Right lobe of liver (tissue), 4 donors: ENCODE measurements at regions not wholly inside any gene's neighbourhood (a gene's known extent, or its start where the extent isn't known, plus 50 kb on each side); places are given as distances from the start of the nearest gene placed in this dataset.
"Not testable (repeated sequence)": the region's sequence is repeated elsewhere in the genome, so short reads cannot be mapped to it uniquely, and the experiment has no call there.

Experiments
- CTCF ChIP-seq, 4 donors: fragments of 200-600 bp in 3 of 4; fragments of 450-650 bp in 1 of 4; IDR thresholded peaks; one replicate each; pipeline versions ENCODE4 v1.5.1 to v1.8.0; 2016 to 2022; ENCODE audit warnings: antibody characterized with exemption in 4 of 4, mild to moderate bottlenecking in 2 of 4
- POLR2A ChIP-seq: fragments of 450-650 bp; IDR thresholded peaks from one replicate; pipeline ENCODE4 v1.6.1; 2017; ENCODE audit warnings: antibody characterized with exemption, mild to moderate bottlenecking
- donor health status: DM: no; HTN: no; CAD: no.
- donor health status: DM: no; HTN: no; CAD: no.
- donor health status: DM: no; HTN: yes; CAD: no.

GRCh38 chr12:94017247-94017646, 131.1 kb upstream of the PLXNC1 start:
- not testable (repeated sequence) for TF ChIP-seq CTCF (IDR thresholded peaks at IDR 0.05); POLR2A
